ENCODE measurements at regions not wholly inside any gene's neighbourhood (a gene's known extent, or its start where the extent isn't known, plus 50 kb on each side); places are given as distances from the start of the nearest gene placed in this dataset.
"Not testable (repeated sequence)": the region's sequence is repeated elsewhere in the genome, so short reads cannot be mapped to it uniquely, and the experiment has no call there.

- no peak for DNase-seq (ENCODE audit: low read depth)
- TF ChIP-seq CTCF (conservative IDR thresholded peaks at IDR 0.05; ENCODE audit: low read depth, low read length) = no peak
- H3K4me3 ChIP-seq (ENCODE audit: low read length) = no peak overlapping the region
Measured at GRCh38 chr15:77895742-77896141, 181.8 kb downstream of the TBC1D2B start.

- not testable (repeated sequence) for H3K4me3 ChIP-seq (ENCODE audit: low read length); DNase-seq (ENCODE audit: low read depth)
Measured at GRCh38 chr15:77895145-77895544, 182.4 kb downstream of the TBC1D2B start.

- DNase-seq (ENCODE audit: low read depth); H3K4me3 ChIP-seq (ENCODE audit: low read length): not testable (repeated sequence)
Measured at GRCh38 chr15:77893671-77894640, 183.6 kb downstream of the TBC1D2B start.

GRCh38 chr15:77893246-77893645, 184.3 kb downstream of the TBC1D2B start:
- DNase-seq (ENCODE audit: low read depth); H3K4me3 ChIP-seq (ENCODE audit: low read length): not testable (repeated sequence)

- H3K4me3 ChIP-seq (ENCODE audit: low read length) = no peak overlapping the region
- no peak for TF ChIP-seq CTCF (conservative IDR thresholded peaks at IDR 0.05; ENCODE audit: low read depth, low read length)
- DNase-seq (ENCODE audit: low read depth) = no peak
Measured at GRCh38 chr15:77892335-77892734, 185.2 kb downstream of the TBC1D2B start.

GRCh38 chr15:77891862-77892261, 185.6 kb downstream of the TBC1D2B start:
- DNase-seq (ENCODE audit: low read depth); H3K4me3 ChIP-seq (ENCODE audit: low read length): not testable (repeated sequence)

- not testable (repeated sequence) for DNase-seq (ENCODE audit: low read depth); H3K4me3 ChIP-seq (ENCODE audit: low read length)
Measured at GRCh38 chr15:77890911-77891801, 186.4 kb downstream of the TBC1D2B start.

- not testable (repeated sequence) for H3K4me3 ChIP-seq (ENCODE audit: low read length); DNase-seq (ENCODE audit: low read depth)
Measured at GRCh38 chr15:77889828-77890725, 187.4 kb downstream of the TBC1D2B start.

GRCh38 chr15:77889009-77889806, 188.3 kb downstream of the TBC1D2B start:
- H3K4me3 ChIP-seq (ENCODE audit: low read length) = no peak overlapping the region
- no peak for DNase-seq (ENCODE audit: low read depth)
- no peak for TF ChIP-seq CTCF (conservative IDR thresholded peaks at IDR 0.05; ENCODE audit: low read depth, low read length)

GRCh38 chr15:77887563-77888429, 189.7 kb downstream of the TBC1D2B start:
- not testable (repeated sequence) for DNase-seq (ENCODE audit: low read depth); H3K4me3 ChIP-seq (ENCODE audit: low read length)

Data from retinal pigment epithelial cell (primary cell).